HepG2 (cell line): ENCODE measurements at regions not wholly inside any gene's neighbourhood (a gene's known extent, or its start where the extent isn't known, plus 50 kb on each side); places are given as distances from the start of the nearest gene placed in this dataset.
A peak's percentile ranks its signal among the peaks of the same experiment; 100 is the strongest.

Experiments
- ATAC-seq: fragments of 200-7000 bp; cut with Tn5 transposase; 3 replicates; pipeline ENCODE4 v1.9.1; 2020; ENCODE audit warnings: mild to moderate bottlenecking, moderate library complexity
- BruUV-seq: library from RNA; stranded (reverse); fragments of 400-500 nt; replicated peaks from 2 replicates; lab custom pipeline; 2021; lab: Mats Ljungman, UMichigan
- CTCF ChIA-PET: fragments of 300-600 bp; formaldehyde crosslinking; extraction: SDS; loops from one replicate; lab custom pipeline; 2021; ENCODE audit warnings: low total read pairs, inconsistent platforms, low intra/inter-chr PET ratio; lab: Yijun Ruan, JAX
- POLR2A ChIA-PET: fragments of 350-600 bp; sonication (Branson Sonifier 250); formaldehyde crosslinking; loops from one replicate; lab custom pipeline; 2020; ENCODE audit warnings: antibody characterized with exemption, inconsistent platforms; lab: Yijun Ruan, JAX
- DNase-seq: peaks from one replicate; pipeline ENCODE4 v3.0.0-alpha.2; 2015; ENCODE audit warnings: low spot score
- FAIRE-seq: peaks from 3 replicates; lab custom pipeline; 2011; peaks lifted over from hg19 to GRCh38; lab: Jason Lieb, UNC
- H2AFZ ChIP-seq: one replicate; pipeline ENCODE4 v1.6.1; 2011; ENCODE audit warnings: low read length, inconsistent platforms
- H3K27ac ChIP-seq: fragments of 300-600 bp; 3 replicates; pipeline ENCODE4 v1.8.0; 2011; ENCODE audit warnings: mixed run types, mild to moderate bottlenecking, mixed read lengths, low read length, inconsistent platforms; ENCODE audit not compliant: insufficient read depth; ENCODE audit errors: extremely low read length
- H3K27me3 ChIP-seq, 2 experiments: fragments of 200-600 bp in 1 of 2; 2 replicates in 1 of 2; 3 replicates in 1 of 2; pipeline versions ENCODE4 v1.6.0 to v1.8.0; 2011; ENCODE audit warnings: low read length in 2 of 2, mild to moderate bottlenecking in 2 of 2, moderate library complexity in 2 of 2, inconsistent platforms in 1 of 2; ENCODE audit not compliant: insufficient read depth in 2 of 2, control insufficient read depth in 1 of 2
- H3K36me3 ChIP-seq, 2 experiments: fragments of 200-600 bp in 1 of 2; replicated peaks in 1 of 2; 2 replicates in 1 of 2; 3 replicates in 1 of 2; pipeline versions ENCODE4 v1.5.1 to v1.8.0; 2011; ENCODE audit warnings: low read length in 2 of 2, inconsistent platforms in 1 of 2; ENCODE audit not compliant: insufficient read depth in 2 of 2, control insufficient read depth in 1 of 2
- H3K4me1 ChIP-seq: 2 replicates; pipeline ENCODE4 v1.5.1; 2012; ENCODE audit warnings: low read length, inconsistent platforms; ENCODE audit not compliant: insufficient read depth
- H3K4me2 ChIP-seq: 2 replicates; pipeline ENCODE4 v1.6.0; 2011; ENCODE audit warnings: low read depth, low read length, inconsistent platforms
- H3K4me3 ChIP-seq, 3 experiments: fragments of 200-600 bp in 1 of 3; sonication (generic), shearing (Covaris generic) in 1 of 3; replicated peaks in 1 of 3; 2 replicates each; pipeline ENCODE4 v1.5.1; 2011 to 2016; ENCODE audit warnings: low read length in 3 of 3, inconsistent platforms in 2 of 3, low read depth in 2 of 3, mild to moderate bottlenecking in 2 of 3, control low read depth in 1 of 3, mixed read lengths in 1 of 3; ENCODE audit not compliant: insufficient read depth in 1 of 3
- H3K79me2 ChIP-seq: one replicate; pipeline ENCODE4 v1.6.1; 2011; ENCODE audit warnings: low read length, inconsistent platforms; ENCODE audit not compliant: insufficient read depth
- H3K9ac ChIP-seq: 2 replicates; pipeline ENCODE4 v1.6.0; 2011; ENCODE audit warnings: mild to moderate bottlenecking, low read depth, low read length, inconsistent platforms; ENCODE audit not compliant: insufficient read depth
- H3K9me3 ChIP-seq: 2 replicates; pipeline ENCODE4 v1.5.1; 2012; ENCODE audit warnings: mild to moderate bottlenecking, low read length
- H4K20me1 ChIP-seq: 2 replicates; pipeline ENCODE4 v1.6.0; 2011; ENCODE audit warnings: inconsistent platforms, mild to moderate bottlenecking, low read length, moderate library complexity; ENCODE audit not compliant: insufficient read depth
- DPF2 ChIP-seq: sonication (generic); formaldehyde crosslinking; IDR thresholded peaks from 2 replicates; pipeline ENCODE4 v1.4.0; 2020; ENCODE audit warnings: mild to moderate bottlenecking, low read depth, missing genetic modification reagents, borderline replicate concordance
- MLLT10 ChIP-seq: sonication (generic); formaldehyde crosslinking; IDR thresholded peaks from 2 replicates; pipeline ENCODE4 v1.4.0; 2020; ENCODE audit warnings: missing genetic modification reagents
- NFRKB ChIP-seq: fragments of 450-650 bp; IDR thresholded peaks from 2 replicates; pipeline ENCODE4 v1.6.1; 2017
- PLSCR1 ChIP-seq: sonication (generic); formaldehyde crosslinking; IDR thresholded peaks from 2 replicates; pipeline ENCODE4 v1.5.0; 2020; ENCODE audit warnings: missing genetic modification reagents, mild to moderate bottlenecking, borderline replicate concordance
- SMAD3 ChIP-seq: sonication (generic); formaldehyde crosslinking; IDR thresholded peaks from 2 replicates; pipeline ENCODE4 v1.4.0; 2020; ENCODE audit warnings: missing genetic modification reagents
- SRY ChIP-seq: sonication (generic); formaldehyde crosslinking; IDR thresholded peaks from 2 replicates; pipeline ENCODE4 v1.8.0; 2022; ENCODE audit warnings: mild to moderate bottlenecking, missing genetic modification reagents
- STAG1 ChIP-seq: sonication (generic); formaldehyde crosslinking; IDR thresholded peaks from 2 replicates; pipeline ENCODE4 v1.4.0; 2020; ENCODE audit warnings: missing genetic modification reagents
- TEAD2 ChIP-seq: sonication (generic); formaldehyde crosslinking; IDR thresholded peaks from 2 replicates; pipeline ENCODE4 v1.9.0; 2021; ENCODE audit warnings: missing genetic modification reagents
- ZBTB10 ChIP-seq: sonication (generic); formaldehyde crosslinking; IDR thresholded peaks from 2 replicates; pipeline ENCODE4 v1.4.0; 2020; ENCODE audit warnings: missing genetic modification reagents, borderline replicate concordance
- ZEB1 ChIP-seq: IDR thresholded peaks from 2 replicates; pipeline ENCODE4 v1.6.1; 2012; ENCODE audit warnings: mild to moderate bottlenecking, low read depth, inconsistent platforms; ENCODE audit not compliant: insufficient replicate concordance
- ZNF124 ChIP-seq: sonication (generic); formaldehyde crosslinking; IDR thresholded peaks from 2 replicates; pipeline ENCODE4 v1.4.0; 2020; ENCODE audit warnings: missing genetic modification reagents
- ZNF256 ChIP-seq: sonication (generic); formaldehyde crosslinking; conservative IDR thresholded peaks from 2 replicates; pipeline ENCODE4 v1.4.0; 2020; ENCODE audit warnings: missing genetic modification reagents
- ZNF337 ChIP-seq: sonication (generic); formaldehyde crosslinking; IDR thresholded peaks from 2 replicates; pipeline ENCODE4 v1.5.1; 2020; ENCODE audit warnings: missing genetic modification reagents, low read depth, mild to moderate bottlenecking, borderline replicate concordance
- ZNF383 ChIP-seq: sonication (generic); formaldehyde crosslinking; IDR thresholded peaks from 2 replicates; pipeline ENCODE4 v1.4.0; 2020; ENCODE audit warnings: missing genetic modification reagents, mild to moderate bottlenecking, borderline replicate concordance
- ZNF562 ChIP-seq: sonication (generic); formaldehyde crosslinking; IDR thresholded peaks from 2 replicates; pipeline ENCODE4 v1.8.0; 2022; ENCODE audit warnings: missing genetic modification reagents, borderline replicate concordance
- ZNF619 ChIP-seq: sonication (generic); formaldehyde crosslinking; IDR thresholded peaks from 2 replicates; pipeline ENCODE4 v1.4.0; 2020; ENCODE audit warnings: mild to moderate bottlenecking, missing genetic modification reagents
- WGBS: methylation state at CpG from one replicate; pipeline ENCODE4 v1.1.6; 2017; ENCODE audit warnings: low lambda C conversion rate; 5-methylcytosine and 5-hydroxymethylcytosine counted together
- in situ Hi-C: cut with HindIII; loops from 2 replicates; pipeline ENCODE4 v1.10.0; 2017; ENCODE audit warnings: low pct_unique_long_range_greater_than_20kb; ENCODE audit not compliant: extremely low pct_ligation_motif_present
- intact Hi-C: fragments of 100-400 bp; cut with micrococcal nuclease; formaldehyde crosslinking; loops from one replicate; pipeline ENCODE4 v1.10.0; 2022; ENCODE audit not compliant: unreplicated experiment
- TF ChIP-seq, protein P1 (sequence below): IDR thresholded peaks from 2 replicates; pipeline ENCODE4 v1.6.1; 2016; ENCODE audit warnings: low read depth
- TF ChIP-seq, protein P2 (sequence below): sonication (generic); formaldehyde crosslinking; IDR thresholded peaks from 2 replicates; pipeline ENCODE4 v1.5.1; 2020; ENCODE audit warnings: mild to moderate bottlenecking, missing genetic modification reagents, borderline replicate concordance
- TF ChIP-seq, protein P3 (sequence below): sonication (generic); formaldehyde crosslinking; IDR thresholded peaks from 2 replicates; pipeline ENCODE4 v1.9.0; 2021; ENCODE audit warnings: missing genetic modification reagents, mild to moderate bottlenecking, borderline replicate concordance

DNA sequence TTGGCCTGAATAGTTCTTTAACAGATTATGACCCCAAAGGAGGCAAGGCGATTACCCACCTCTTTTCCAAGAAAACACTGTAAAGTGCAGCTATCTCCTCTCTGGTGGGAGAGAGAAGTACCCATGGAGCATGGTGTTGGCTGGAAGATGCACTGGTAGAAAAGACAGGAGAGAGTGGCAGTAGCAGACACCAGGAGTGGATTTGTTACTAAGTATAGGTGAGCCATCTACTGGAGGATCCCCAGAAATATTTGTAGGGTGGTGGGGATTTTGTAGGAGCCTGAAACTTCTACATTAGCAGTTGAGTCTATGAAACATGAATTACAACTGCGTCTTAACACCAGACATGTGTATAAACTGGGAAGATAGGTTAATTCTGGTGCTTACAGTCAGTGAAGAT is 148.0 kb downstream of the SLC38A4 start:
- Histone ChIP-seq H3K4me1 (peaks cover 26% of the 10 kb centered on the region), H3K4me2 (no peak overlapping the region), H3K27me3 (no peaks in the 10 kb centered on the region), H3K4me3 (no peak overlapping the region), H3K9ac (no peak overlapping the region), H3K9me3 (no peaks in the 10 kb centered on the region), H3K27ac (no peak overlapping the region), H4K20me1 (no peaks in the 10 kb centered on the region), H3K36me3 (no peaks in the 10 kb centered on the region), H3K79me2 (no peaks in the 10 kb centered on the region), H2AFZ (no peak overlapping the region)
- WGBS = 61% methylated on average over 2 of the region's 2 CpGs
- intact Hi-C loops (loop anchor here (1.0 to 5.0 kb wide), 8 partner anchors 150 to 335 kb away; partner anchors contain the start of genes SLC38A2 and SLC38A4), in situ Hi-C loops (loop anchor here (5.0 kb wide), 2 partner anchors 255 to 325 kb away; no protein-coding TSS in a partner anchor)
- DNase-seq (peak; percentile 66), FAIRE-seq (peak; percentile 73), ATAC-seq (peak; percentile 94)
- ChIA-PET POLR2A (no interaction called here), CTCF (interaction anchor here (0.8 to 1.7 kb wide), 2 partner anchors 321 to 335 kb away, joined by 3 to 10 read pairs; no protein-coding TSS in a partner anchor)
- no TSS peak for BruUV-seq
- TF ChIP-seq SMAD3 (CRISPR knock-in tag) (no peak), SRY (CRISPR knock-in tag) (no peak), ZNF124 (no peak), ZEB1 (no peak), ZNF383 (no peak), DPF2 (CRISPR knock-in tag) (no peak), MLLT10 (CRISPR knock-in tag) (no peak), ZNF256 (CRISPR knock-in tag) (no peak), ZBTB10 (CRISPR knock-in tag) (no peak), ZNF337 (CRISPR knock-in tag) (no peak), PLSCR1 (no peak), NFRKB (no peak), ZNF619 (CRISPR knock-in tag) (no peak), TEAD2 (CRISPR knock-in tag) (no peak), STAG1 (peak; percentile 92), ZNF562 (no peak)
- TF ChIP-seq, protein P1, sequence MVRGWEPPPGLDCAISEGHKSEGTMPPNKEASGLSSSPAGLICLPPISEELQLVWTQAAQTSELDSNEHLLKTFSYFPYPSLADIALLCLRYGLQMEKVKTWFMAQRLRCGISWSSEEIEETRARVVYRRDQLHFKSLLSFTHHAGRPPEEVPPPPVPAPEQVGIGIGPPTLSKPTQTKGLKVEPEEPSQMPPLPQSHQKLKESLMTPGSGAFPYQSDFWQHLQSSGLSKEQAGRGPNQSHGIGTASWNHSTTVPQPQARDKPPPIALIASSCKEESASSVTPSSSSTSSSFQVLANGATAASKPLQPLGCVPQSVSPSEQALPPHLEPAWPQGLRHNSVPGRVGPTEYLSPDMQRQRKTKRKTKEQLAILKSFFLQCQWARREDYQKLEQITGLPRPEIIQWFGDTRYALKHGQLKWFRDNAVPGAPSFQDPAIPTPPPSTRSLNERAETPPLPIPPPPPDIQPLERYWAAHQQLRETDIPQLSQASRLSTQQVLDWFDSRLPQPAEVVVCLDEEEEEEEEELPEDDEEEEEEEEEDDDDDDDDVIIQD (CRISPR knock-in tag) = 0 out of 2 replicates have a peak, but pooled peaks have one; percentile 38
- TF ChIP-seq, protein P2, sequence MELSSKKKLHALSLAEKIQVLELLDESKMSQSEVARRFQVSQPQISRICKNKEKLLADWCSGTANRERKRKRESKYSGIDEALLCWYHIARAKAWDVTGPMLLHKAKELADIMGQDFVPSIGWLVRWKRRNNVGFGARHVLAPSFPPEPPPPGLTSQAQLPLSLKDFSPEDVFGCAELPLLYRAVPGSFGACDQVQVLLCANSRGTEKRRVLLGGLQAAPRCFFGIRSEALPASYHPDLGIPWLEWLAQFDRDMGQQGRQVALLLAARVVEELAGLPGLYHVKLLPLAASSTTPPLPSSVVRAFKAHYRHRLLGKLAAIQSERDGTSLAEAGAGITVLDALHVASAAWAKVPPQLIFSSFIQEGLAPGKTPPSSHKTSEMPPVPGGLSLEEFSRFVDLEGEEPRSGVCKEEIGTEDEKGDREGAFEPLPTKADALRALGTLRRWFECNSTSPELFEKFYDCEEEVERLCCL (CRISPR knock-in tag) = no peak
- TF ChIP-seq, protein P3, sequence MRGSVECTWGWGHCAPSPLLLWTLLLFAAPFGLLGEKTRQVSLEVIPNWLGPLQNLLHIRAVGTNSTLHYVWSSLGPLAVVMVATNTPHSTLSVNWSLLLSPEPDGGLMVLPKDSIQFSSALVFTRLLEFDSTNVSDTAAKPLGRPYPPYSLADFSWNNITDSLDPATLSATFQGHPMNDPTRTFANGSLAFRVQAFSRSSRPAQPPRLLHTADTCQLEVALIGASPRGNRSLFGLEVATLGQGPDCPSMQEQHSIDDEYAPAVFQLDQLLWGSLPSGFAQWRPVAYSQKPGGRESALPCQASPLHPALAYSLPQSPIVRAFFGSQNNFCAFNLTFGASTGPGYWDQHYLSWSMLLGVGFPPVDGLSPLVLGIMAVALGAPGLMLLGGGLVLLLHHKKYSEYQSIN (CRISPR knock-in tag) = no peak
